Psoas muscle (tissue), 7 donors: ENCODE measurements at regions not wholly inside any gene's neighbourhood (a gene's known extent, or its start where the extent isn't known, plus 50 kb on each side); places are given as distances from the start of the nearest gene placed in this dataset.

Source experiments
- ATAC-seq, 4 donors: fragments of 200-7000 bp; cut with Tn5 transposase; one replicate each; pipeline ENCODE4 v1.9.1; 2020; ENCODE audit warnings: moderate library complexity in 3 of 4, mild to moderate bottlenecking in 2 of 4
- DNase-seq, 2 donors: peaks; one replicate each; pipeline ENCODE4 v3.0.0-alpha.2; 2020
- H3K27ac ChIP-seq: fragments of 200-600 bp; one replicate; pipeline ENCODE4 v1.8.0; 2022
- H3K27me3 ChIP-seq, 3 donors: fragments of 200-600 bp in 1 of 3; one replicate each; pipeline versions ENCODE4 v1.6.1 to v1.8.0; 2013 to 2022; ENCODE audit warnings: low read length in 2 of 3, mild to moderate bottlenecking in 2 of 3, moderate library complexity in 1 of 3; ENCODE audit not compliant: insufficient read depth in 3 of 3
- H3K36me3 ChIP-seq, 2 donors: fragments of 200-600 bp in 1 of 2; one replicate each; pipeline versions ENCODE4 v1.6.1 to v1.8.0; 2013 to 2022; ENCODE audit warnings: low read depth in 1 of 2, mild to moderate bottlenecking in 1 of 2, moderate library complexity in 1 of 2; ENCODE audit not compliant: insufficient read depth in 1 of 2
- H3K4me1 ChIP-seq: fragments of 200-600 bp; one replicate; pipeline ENCODE4 v1.8.0; 2022
- H3K4me3 ChIP-seq: fragments of 200-600 bp; one replicate; pipeline ENCODE4 v1.8.0; 2022; ENCODE audit warnings: mild to moderate bottlenecking
- H3K9me3 ChIP-seq: fragments of 200-600 bp; one replicate; pipeline ENCODE4 v1.8.0; 2022
- CTCF ChIP-seq: fragments of 200-600 bp; IDR thresholded peaks from one replicate; pipeline ENCODE4 v1.8.0; 2022; ENCODE audit warnings: antibody characterized with exemption
- WGBS, 3 donors: extraction: QIAGEN DNeasy Blood & Tissue Kit; methylation state at CpG; one replicate each; pipeline versions ENCODE4 v1.1.6 to v1.1.7; 2013; 5-methylcytosine and 5-hydroxymethylcytosine counted together
- intact Hi-C, 2 donors: fragments of 100-400 bp; cut with DNase I; formaldehyde crosslinking; loops; one replicate each; pipeline versions ENCODE4 v1.11.0 to v1.14.2; 2022
- donor health status: healthy with polysubstance abuse.
- donor health status: DM: no; HTN: no; CAD: no; lungs with moderate emphysema.
- donor health status: Bipolar disorder and iron deficiency.
- donor health status: healthy.
- donor health status: DM: yes; HTN: yes; CAD: no.
- donor health status: DM: no; HTN: no; CAD: no.
- donor health status: DM: yes; HTN: yes; CAD: no.

- peaks cover 5% of the 10 kb centered on the region for H3K4me1 ChIP-seq
- H3K4me3 ChIP-seq: no peak overlapping the region
- H3K27me3 ChIP-seq: no peaks in the 10 kb centered on the region
- TF ChIP-seq CTCF: no peak
- no peak for ATAC-seq
- DNase-seq: no peak
- no peaks in the 10 kb centered on the region for H3K9me3 ChIP-seq
- H3K36me3 ChIP-seq: no peaks in the 10 kb centered on the region
- no peak overlapping the region for H3K27ac ChIP-seq
- 81 to 85% (median 82%) methylated on average over 3 of the region's 3 CpGs for WGBS, 3 donors
- intact Hi-C loops: no loop called here
These were observed 339.5 kb upstream of the SLC39A10 start for GRCh38 chr2:195317550-195317949.

GRCh38 chr2:195316486-195316885 is 340.5 kb upstream of the SLC39A10 start:
- Histone ChIP-seq H3K27me3 (no peaks in the 10 kb centered on the region), H3K27ac (no peak overlapping the region), H3K9me3 (no peaks in the 10 kb centered on the region), H3K36me3 (no peaks in the 10 kb centered on the region), H3K4me1 (peaks cover 5% of the 10 kb centered on the region), H3K4me3 (no peak overlapping the region)
- intact Hi-C loops: no loop called here
- TF ChIP-seq CTCF: no peak
- DNase-seq (no peak), ATAC-seq (no peak)

GRCh38 chr2:195313962-195314361 is 343.1 kb upstream of the SLC39A10 start:
- H3K9me3 ChIP-seq: no peaks in the 10 kb centered on the region
- H3K4me3 ChIP-seq: no peak overlapping the region
- no peak for DNase-seq
- peaks cover 3% of the 10 kb centered on the region for H3K4me1 ChIP-seq
- H3K27me3 ChIP-seq: no peaks in the 10 kb centered on the region
- WGBS, 3 donors: 87 to 96% (median 90%) methylated on average over 1 of the region's 1 CpG
- no peak for ATAC-seq
- H3K27ac ChIP-seq: no peak overlapping the region
- intact Hi-C loops: no loop called here
- TF ChIP-seq CTCF: no peak
- H3K36me3 ChIP-seq: no peaks in the 10 kb centered on the region

GRCh38 chr2:195312662-195313061 is 344.4 kb upstream of the SLC39A10 start:
- intact Hi-C loops: no loop called here
- TF ChIP-seq CTCF: no peak
- H3K4me1 ChIP-seq: no peaks in the 10 kb centered on the region
- WGBS, 3 donors: 95 to 99% (median 96%) methylated on average over 4 of the region's 4 CpGs
- no peaks in the 10 kb centered on the region for H3K27me3 ChIP-seq
- no peaks in the 10 kb centered on the region for H3K9me3 ChIP-seq
- H3K4me3 ChIP-seq: no peak overlapping the region
- H3K27ac ChIP-seq: no peak overlapping the region
- ATAC-seq (no peak), DNase-seq (no peak)
- no peaks in the 10 kb centered on the region for H3K36me3 ChIP-seq

GRCh38 chr2:195308163-195308562 is 348.9 kb upstream of the SLC39A10 start:
- intact Hi-C loops: no loop called here
- Histone ChIP-seq H3K9me3 (no peaks in the 10 kb centered on the region), H3K4me1 (no peaks in the 10 kb centered on the region), H3K36me3 (no peaks in the 10 kb centered on the region), H3K27me3 (no peaks in the 10 kb centered on the region), H3K27ac (no peak overlapping the region), H3K4me3 (no peak overlapping the region)
- ATAC-seq (no peak), DNase-seq (no peak)
- 88 to 90% (median 89%) methylated on average over 1 of the region's 1 CpG for WGBS, 3 donors
- TF ChIP-seq CTCF: no peak
